RWPE2 (cell line): ENCODE measurements at regions not wholly inside any gene's neighbourhood (a gene's known extent, or its start where the extent isn't known, plus 50 kb on each side); places are given as distances from the start of the nearest gene placed in this dataset.

ENCODE experiments used
- ATAC-seq: fragments of 200-7000 bp; cut with Tn5 transposase; 3 replicates; pipeline ENCODE4 v1.9.1; 2021; ENCODE audit warnings: low read depth
- DNase-seq: peaks from one replicate; pipeline ENCODE4 v3.0.0-alpha.2; 2020; ENCODE audit warnings: low spot score
- H3K27ac ChIP-seq: fragments of 450-650 bp; 2 replicates; pipeline ENCODE4 v1.5.1; 2017; ENCODE audit warnings: mild to moderate bottlenecking; ENCODE audit not compliant: poor library complexity, severe bottlenecking
- H3K27me3 ChIP-seq: fragments of 250-450 bp; sonication (Bioruptor Pico); 2 replicates; pipeline ENCODE4 v1.5.1; 2021; ENCODE audit warnings: mild to moderate bottlenecking, moderate library complexity; ENCODE audit not compliant: insufficient read depth, poor library complexity, severe bottlenecking
- H3K36me3 ChIP-seq: fragments of 250-450 bp; sonication (Bioruptor Pico); 2 replicates; pipeline ENCODE4 v1.5.1; 2020; ENCODE audit warnings: low read depth, mild to moderate bottlenecking, moderate library complexity
- H3K4me1 ChIP-seq: fragments of 250-450 bp; sonication (Bioruptor Pico); 2 replicates; pipeline ENCODE4 v1.5.1; 2021; ENCODE audit warnings: mild to moderate bottlenecking, moderate library complexity; ENCODE audit not compliant: insufficient read depth, poor library complexity, severe bottlenecking
- H3K4me3 ChIP-seq: fragments of 250-450 bp; sonication (Bioruptor Pico); 2 replicates; pipeline ENCODE4 v1.5.1; 2021; ENCODE audit warnings: mild to moderate bottlenecking, moderate library complexity; ENCODE audit not compliant: severe bottlenecking
- H3K9me3 ChIP-seq: fragments of 250-450 bp; sonication (Bioruptor Pico); 2 replicates; pipeline ENCODE4 v1.5.1; 2021; ENCODE audit warnings: mild to moderate bottlenecking, moderate library complexity; ENCODE audit not compliant: severe bottlenecking
- TF ChIP-seq, protein P1 (sequence below): fragments of 450-650 bp; IDR thresholded peaks from one replicate; pipeline ENCODE4 v1.5.1; 2017; ENCODE audit warnings: mild to moderate bottlenecking, moderate library complexity; ENCODE audit not compliant: poor library complexity, severe bottlenecking

DNA sequence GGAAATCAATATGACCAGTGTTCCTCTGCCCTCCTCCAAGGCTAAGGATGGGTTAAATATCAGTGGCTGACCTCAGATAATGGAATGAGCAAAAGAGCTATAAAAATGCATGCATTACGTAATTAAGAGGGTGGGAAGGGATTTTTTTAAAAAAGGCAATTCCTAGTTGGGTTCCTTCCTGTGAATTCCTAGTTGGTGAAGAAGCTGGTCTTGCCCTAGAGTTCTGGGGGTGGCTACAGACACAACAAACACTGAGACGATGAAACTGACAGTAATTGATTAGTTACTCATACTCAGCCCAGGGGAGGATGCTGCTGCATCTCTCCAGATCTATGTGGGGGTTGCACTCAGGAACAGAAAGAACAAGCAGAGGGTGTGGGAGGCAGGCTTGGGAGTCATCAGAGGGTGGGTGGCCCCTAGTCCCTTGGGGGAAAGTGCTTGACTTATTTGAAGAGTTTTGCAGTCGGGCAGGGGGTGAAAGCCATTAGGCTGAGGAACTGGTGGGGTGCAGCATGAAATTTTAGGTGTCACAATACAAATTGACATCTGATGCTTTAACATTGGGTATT is 662.0 kb upstream of the FRG1 start:
- Histone ChIP-seq H3K4me3 (no peak overlapping the region), H3K36me3 (no peaks in the 10 kb centered on the region), H3K4me1 (no peaks in the 10 kb centered on the region), H3K27ac (no peak overlapping the region), H3K9me3 (no peaks in the 10 kb centered on the region), H3K27me3 (no peaks in the 10 kb centered on the region)
- ATAC-seq (peak; percentile 76), DNase-seq (no peak)
- TF ChIP-seq, protein P1, sequence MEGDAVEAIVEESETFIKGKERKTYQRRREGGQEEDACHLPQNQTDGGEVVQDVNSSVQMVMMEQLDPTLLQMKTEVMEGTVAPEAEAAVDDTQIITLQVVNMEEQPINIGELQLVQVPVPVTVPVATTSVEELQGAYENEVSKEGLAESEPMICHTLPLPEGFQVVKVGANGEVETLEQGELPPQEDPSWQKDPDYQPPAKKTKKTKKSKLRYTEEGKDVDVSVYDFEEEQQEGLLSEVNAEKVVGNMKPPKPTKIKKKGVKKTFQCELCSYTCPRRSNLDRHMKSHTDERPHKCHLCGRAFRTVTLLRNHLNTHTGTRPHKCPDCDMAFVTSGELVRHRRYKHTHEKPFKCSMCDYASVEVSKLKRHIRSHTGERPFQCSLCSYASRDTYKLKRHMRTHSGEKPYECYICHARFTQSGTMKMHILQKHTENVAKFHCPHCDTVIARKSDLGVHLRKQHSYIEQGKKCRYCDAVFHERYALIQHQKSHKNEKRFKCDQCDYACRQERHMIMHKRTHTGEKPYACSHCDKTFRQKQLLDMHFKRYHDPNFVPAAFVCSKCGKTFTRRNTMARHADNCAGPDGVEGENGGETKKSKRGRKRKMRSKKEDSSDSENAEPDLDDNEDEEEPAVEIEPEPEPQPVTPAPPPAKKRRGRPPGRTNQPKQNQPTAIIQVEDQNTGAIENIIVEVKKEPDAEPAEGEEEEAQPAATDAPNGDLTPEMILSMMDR, result no peak

DNA sequence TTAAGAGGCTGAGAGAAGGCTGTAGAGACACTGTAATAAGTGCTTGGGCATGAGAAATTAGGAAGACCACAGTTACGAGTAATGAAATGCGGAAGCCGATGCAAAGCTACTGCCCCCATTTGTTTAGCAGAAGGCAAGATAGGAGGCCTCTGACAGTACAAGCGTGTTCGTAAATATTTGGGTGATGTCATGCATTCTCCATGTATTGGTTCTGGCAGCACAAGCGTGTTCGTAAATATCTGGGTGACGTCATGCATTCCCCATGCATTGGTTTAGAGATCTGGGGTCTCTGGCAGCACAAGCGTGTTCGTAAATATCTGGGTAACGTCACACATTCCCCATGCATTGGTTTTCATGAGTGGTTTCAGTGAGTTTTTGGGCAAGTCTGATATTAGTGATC is 661.5 kb upstream of the FRG1 start:
- no peaks in the 10 kb centered on the region for H3K9me3 ChIP-seq
- no peaks in the 10 kb centered on the region for H3K36me3 ChIP-seq
- TF ChIP-seq, protein P1, result no peak
- no peaks in the 10 kb centered on the region for H3K4me1 ChIP-seq
- DNase-seq (no peak), ATAC-seq (no peak)
- H3K27me3 ChIP-seq, result no peaks in the 10 kb centered on the region
- H3K27ac ChIP-seq, result no peak overlapping the region
- no peak overlapping the region for H3K4me3 ChIP-seq

DNA sequence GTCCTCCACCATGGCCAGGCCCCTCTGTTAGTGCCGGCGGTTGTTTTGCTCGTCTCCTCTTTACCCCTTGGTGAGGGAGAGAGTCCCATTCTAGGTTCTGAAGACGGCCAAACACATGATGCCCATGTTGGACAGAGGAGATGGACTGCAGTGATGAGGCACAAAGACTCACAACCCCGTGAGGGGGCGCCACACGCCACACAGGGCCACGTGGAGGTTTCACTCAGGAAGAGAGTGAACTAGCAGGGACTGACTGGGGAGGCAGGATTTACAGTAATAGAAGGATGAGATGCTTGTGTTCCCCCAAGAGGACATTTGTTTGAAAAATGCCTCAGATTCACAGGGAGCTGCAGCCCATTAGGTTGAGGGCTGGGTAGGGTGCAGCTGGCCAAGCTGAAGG is 655.3 kb upstream of the FRG1 start:
- H3K9me3 ChIP-seq, result no peaks in the 10 kb centered on the region
- DNase-seq (no peak), ATAC-seq (no peak)
- no peak overlapping the region for H3K4me3 ChIP-seq
- H3K36me3 ChIP-seq, result no peaks in the 10 kb centered on the region
- H3K4me1 ChIP-seq, result no peaks in the 10 kb centered on the region
- H3K27ac ChIP-seq, result no peak overlapping the region
- H3K27me3 ChIP-seq, result no peaks in the 10 kb centered on the region
- TF ChIP-seq, protein P1, result no peak

DNA sequence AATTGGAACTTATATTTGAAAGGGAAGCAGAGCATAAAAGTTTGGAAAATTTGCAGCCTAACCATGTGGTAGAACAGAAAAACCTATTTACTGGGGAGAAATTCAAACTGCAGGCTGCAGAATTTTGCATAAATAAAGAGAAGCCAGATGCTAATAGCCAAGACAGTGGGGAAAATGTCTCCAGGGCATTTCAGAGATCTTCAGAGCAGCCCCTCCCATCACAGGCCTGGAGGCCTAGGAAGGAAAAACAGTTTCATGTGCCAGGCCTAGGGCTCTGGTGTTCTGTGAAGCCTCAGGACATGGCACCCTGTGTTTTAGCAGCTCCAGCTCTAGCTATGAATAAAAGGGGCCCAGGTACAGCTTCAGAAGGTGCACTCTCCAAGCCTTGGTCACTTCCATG is 648.7 kb upstream of the FRG1 start:
- Histone ChIP-seq H3K27me3 (no peaks in the 10 kb centered on the region), H3K36me3 (no peaks in the 10 kb centered on the region), H3K4me3 (no peak overlapping the region), H3K9me3 (no peaks in the 10 kb centered on the region), H3K27ac (no peak overlapping the region), H3K4me1 (peaks cover 11% of the 10 kb centered on the region)
- DNase-seq, result no peak
- TF ChIP-seq, protein P1, result no peak
- ATAC-seq, result no peak

DNA sequence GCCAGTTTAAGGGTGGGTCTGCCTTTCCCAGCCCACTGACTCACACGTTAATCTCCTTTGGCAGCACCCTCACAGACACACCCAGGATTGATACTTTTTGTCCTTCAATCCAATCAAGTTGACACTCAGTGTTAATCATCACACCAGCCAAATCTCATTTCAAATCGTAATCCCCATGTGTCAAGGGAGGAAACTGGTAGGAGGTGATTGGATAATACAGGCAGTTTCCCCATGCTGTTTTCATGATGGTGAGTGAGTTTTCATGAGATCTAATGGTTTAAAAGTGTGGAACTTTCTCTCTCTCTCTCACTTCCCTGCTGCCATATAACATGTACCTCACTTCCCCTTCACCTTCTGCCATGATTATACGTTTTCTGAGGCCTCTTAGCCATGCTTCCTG is 647.2 kb upstream of the FRG1 start:
- no peaks in the 10 kb centered on the region for H3K9me3 ChIP-seq
- peaks cover 11% of the 10 kb centered on the region for H3K4me1 ChIP-seq
- H3K27me3 ChIP-seq, result no peaks in the 10 kb centered on the region
- ATAC-seq (no peak), DNase-seq (no peak)
- H3K27ac ChIP-seq, result no peak overlapping the region
- no peak overlapping the region for H3K4me3 ChIP-seq
- TF ChIP-seq, protein P1, result no peak
- H3K36me3 ChIP-seq, result no peaks in the 10 kb centered on the region
